H1 (cell line): ENCODE measurements at regions not wholly inside any gene's neighbourhood (a gene's known extent, or its start where the extent isn't known, plus 50 kb on each side); places are given as distances from the start of the nearest gene placed in this dataset.
A peak's percentile ranks its signal among the peaks of the same experiment; 100 is the strongest.

ENCODE experiments used
- CTCF ChIA-PET: fragments of 300-600 bp; sonication (Branson Sonifier 250); formaldehyde crosslinking; loops from one replicate; lab custom pipeline; 2021; ENCODE audit not compliant: partially characterized antibody; lab: Charles Lee
- POLR2A ChIA-PET: fragments of 300-600 bp; sonication (Branson Sonifier 250); formaldehyde crosslinking; loops from one replicate; lab custom pipeline; 2021; ENCODE audit warnings: inconsistent platforms; ENCODE audit not compliant: partially characterized antibody; lab: Charles Lee
- DNase-seq, 2 experiments: peaks; one replicate each; pipeline versions ENCODE4 v3.0.0 to v3.0.0-alpha.2; 2010 to 2022; ENCODE audit warnings: low spot score in 2 of 2, low read depth in 1 of 2, mixed read lengths in 1 of 2
- FAIRE-seq: peaks from 2 replicates; lab custom pipeline; 2011; peaks lifted over from hg19 to GRCh38; lab: Jason Lieb, UNC
- H2AFZ ChIP-seq: 2 replicates; pipeline ENCODE4 v1.8.1; 2012; ENCODE audit warnings: low read length, inconsistent platforms
- H2AK5ac ChIP-seq: 2 replicates; pipeline ENCODE4 v1.6.1; 2013; ENCODE audit warnings: low read depth, low read length
- H2BK120ac ChIP-seq: replicated peaks from 2 replicates; pipeline ENCODE3; 2013; ENCODE audit warnings: low read depth, low read length, inconsistent platforms
- H2BK12ac ChIP-seq: 2 replicates; pipeline ENCODE4 v1.6.1; 2013; ENCODE audit warnings: low read depth, low read length
- H2BK15ac ChIP-seq: 2 replicates; pipeline ENCODE4 v1.6.1; 2013; ENCODE audit warnings: low read length
- H2BK20ac ChIP-seq: 2 replicates; pipeline ENCODE4 v1.6.1; 2013; ENCODE audit warnings: low read length
- H2BK5ac ChIP-seq: 2 replicates; pipeline ENCODE4 v1.6.1; 2013; ENCODE audit warnings: low read depth, low read length
- H3K14ac ChIP-seq: 2 replicates; pipeline ENCODE4 v1.6.1; 2013; ENCODE audit warnings: inconsistent platforms; ENCODE audit not compliant: insufficient read length
- H3K18ac ChIP-seq: 2 replicates; pipeline ENCODE4 v1.6.1; 2013; ENCODE audit warnings: low read length; ENCODE audit errors: extremely low read depth
- H3K23ac ChIP-seq: 2 replicates; pipeline ENCODE4 v1.6.1; 2013; ENCODE audit warnings: inconsistent platforms; ENCODE audit not compliant: insufficient read length
- H3K23me2 ChIP-seq: 2 replicates; pipeline ENCODE4 v1.6.1; 2013; ENCODE audit warnings: low read depth, low read length
- H3K27ac ChIP-seq: 2 replicates; pipeline ENCODE4 v1.6.1; 2011; ENCODE audit warnings: low read depth, low read length, inconsistent platforms
- H3K27me3 ChIP-seq, 4 experiments: replicated peaks in 1 of 4; 1 replicate in 1 of 4; 2 replicates in 3 of 4; pipeline versions ENCODE4 v1.6.1 to v1.8.1; 2011 to 2013; ENCODE audit warnings: low read length in 3 of 4, mild to moderate bottlenecking in 3 of 4, inconsistent platforms in 2 of 4, mixed read lengths in 2 of 4, moderate library complexity in 1 of 4; ENCODE audit not compliant: control insufficient read depth in 3 of 4, insufficient read depth in 3 of 4; ENCODE audit errors: extremely low read depth in 1 of 4
- H3K36me3 ChIP-seq, 4 experiments: 2 replicates each; pipeline versions ENCODE4 v1.6.1 to v1.8.1; 2011 to 2013; ENCODE audit warnings: mild to moderate bottlenecking in 4 of 4, low read length in 3 of 4, moderate library complexity in 2 of 4, control low read depth in 1 of 4, inconsistent platforms in 1 of 4; ENCODE audit not compliant: insufficient read depth in 4 of 4, control insufficient read depth in 2 of 4
- H3K4ac ChIP-seq: replicated peaks from 2 replicates; pipeline ENCODE3; 2013; ENCODE audit warnings: low read length, low read depth, mixed read lengths, inconsistent platforms; ENCODE audit not compliant: insufficient read length
- H3K4me1 ChIP-seq, 4 experiments: replicated peaks in 1 of 4; 1 replicate in 1 of 4; 2 replicates in 3 of 4; pipeline versions ENCODE4 v1.6.1 to v1.8.1; 2011 to 2013; ENCODE audit warnings: low read length in 3 of 4, inconsistent platforms in 2 of 4, mixed read lengths in 1 of 4; ENCODE audit not compliant: insufficient read depth in 4 of 4, control insufficient read depth in 3 of 4
- H3K4me2 ChIP-seq, 2 experiments: 2 replicates each; pipeline versions ENCODE4 v1.6.1 to v1.8.1; 2011 to 2013; ENCODE audit warnings: low read depth in 2 of 2, low read length in 2 of 2, control low read depth in 1 of 2, inconsistent platforms in 1 of 2, mild to moderate bottlenecking in 1 of 2; ENCODE audit not compliant: insufficient read depth in 1 of 2
- H3K4me3 ChIP-seq, 4 experiments: fragments of 200-600, 300-600 bp in 1 of 4; sonication (generic), shearing (Covaris generic), sonication (Bioruptor Twin) in 1 of 4; 2 replicates each; pipeline versions ENCODE4 v1.5.1 to v1.8.1; 2011 to 2016; ENCODE audit warnings: low read length in 4 of 4, low read depth in 3 of 4, control low read depth in 2 of 4, inconsistent platforms in 2 of 4, mild to moderate bottlenecking in 2 of 4, mixed read lengths in 1 of 4, moderate library complexity in 1 of 4; ENCODE audit not compliant: insufficient read depth in 2 of 4; ENCODE audit errors: extremely low read depth in 1 of 4
- H3K56ac ChIP-seq: replicated peaks from 2 replicates; pipeline ENCODE3; 2013; ENCODE audit warnings: low read depth, mild to moderate bottlenecking, mixed read lengths, low read length, inconsistent platforms; ENCODE audit not compliant: insufficient read length
- H3K79me1 ChIP-seq: 2 replicates; pipeline ENCODE4 v1.6.1; 2013; ENCODE audit warnings: low read depth, low read length, control low read depth
- H3K79me2 ChIP-seq, 2 experiments: 2 replicates each; pipeline versions ENCODE4 v1.6.1 to v1.8.1; 2012 to 2013; ENCODE audit warnings: low read length in 2 of 2, mild to moderate bottlenecking in 2 of 2, inconsistent platforms in 1 of 2; ENCODE audit not compliant: insufficient read depth in 2 of 2, control insufficient read depth in 1 of 2
- H3K9ac ChIP-seq, 4 experiments: replicated peaks in 1 of 4; 1 replicate in 1 of 4; 2 replicates in 3 of 4; pipeline versions ENCODE4 v1.6.1 to v1.8.1; 2011 to 2013; ENCODE audit warnings: low read depth in 3 of 4, low read length in 3 of 4, control low read depth in 2 of 4, mild to moderate bottlenecking in 2 of 4, moderate library complexity in 2 of 4, inconsistent platforms in 1 of 4; ENCODE audit errors: extremely low read depth in 1 of 4
- H3K9me3 ChIP-seq, 2 experiments: 2 replicates each; pipeline versions ENCODE4 v1.6.1 to v1.8.1; 2012 to 2013; ENCODE audit warnings: mild to moderate bottlenecking in 2 of 2, moderate library complexity in 2 of 2, control low read depth in 1 of 2, inconsistent platforms in 1 of 2, low read depth in 1 of 2, low read length in 1 of 2, mixed read lengths in 1 of 2; ENCODE audit not compliant: insufficient read depth in 2 of 2
- H4K20me1 ChIP-seq, 2 experiments: replicated peaks in 1 of 2; 2 replicates each; pipeline versions ENCODE3 to v1.8.1; 2011 to 2013; ENCODE audit warnings: inconsistent platforms in 2 of 2, low read length in 2 of 2, mild to moderate bottlenecking in 1 of 2; ENCODE audit not compliant: insufficient read depth in 2 of 2, control insufficient read depth in 1 of 2
- H4K5ac ChIP-seq: 2 replicates; pipeline ENCODE4 v1.6.1; 2013; ENCODE audit warnings: low read length, low read depth, mixed read lengths, inconsistent platforms; ENCODE audit not compliant: insufficient read length
- H4K8ac ChIP-seq: 2 replicates; pipeline ENCODE4 v1.8.0; 2013; ENCODE audit warnings: mild to moderate bottlenecking, moderate library complexity, low read length, inconsistent platforms; ENCODE audit not compliant: insufficient read depth; ENCODE audit errors: extremely low read depth
- H4K91ac ChIP-seq: replicated peaks from 2 replicates; pipeline ENCODE3; 2013; ENCODE audit warnings: low read length, mixed read lengths, inconsistent platforms; ENCODE audit not compliant: insufficient read length
- ASH2L ChIP-seq: fragments of 200-600, 300-600 bp; sonication (generic); IDR thresholded peaks from one replicate; pipeline ENCODE4 v1.7.1; 2017; ENCODE audit warnings: low read length
- BRCA1 ChIP-seq: IDR thresholded peaks from 2 replicates; pipeline ENCODE4 v1.6.1; 2012; ENCODE audit warnings: low read depth, low read length, improper control_type of control experiment
- CTCF ChIP-seq, 3 experiments: IDR thresholded peaks; 1 replicate in 2 of 3; 2 replicates in 1 of 3; pipeline versions ENCODE4 v1.5.1 to v1.6.1; 2011; ENCODE audit warnings: low read length in 3 of 3, mild to moderate bottlenecking in 3 of 3, inconsistent platforms in 2 of 3, low read depth in 1 of 3, moderate library complexity in 1 of 3; ENCODE audit not compliant: insufficient read depth in 1 of 3; ENCODE audit errors: control extremely low read depth in 1 of 3
- E2F6 ChIP-seq: IDR thresholded peaks from 2 replicates; pipeline ENCODE4 v1.6.1; 2012; ENCODE audit warnings: inconsistent platforms
- KDM1A ChIP-seq: fragments of 200-600, 300-600 bp; sonication (generic); IDR thresholded peaks from 2 replicates; pipeline ENCODE4 v1.7.1; 2016; ENCODE audit warnings: mild to moderate bottlenecking, low read length, borderline replicate concordance
- KDM4A ChIP-seq: IDR thresholded peaks from one replicate; pipeline ENCODE4 v1.7.1; 2012; ENCODE audit warnings: low read depth, mild to moderate bottlenecking, moderate library complexity, low read length, inconsistent platforms; ENCODE audit not compliant: severe bottlenecking
- RAD21 ChIP-seq, 2 experiments: IDR thresholded peaks in 1 of 2; conservative IDR thresholded peaks in 1 of 2; 2 replicates each; pipeline ENCODE4 v1.6.1; 2011; ENCODE audit warnings: low read depth in 2 of 2, low read length in 2 of 2, improper control_type of control experiment in 1 of 2, inconsistent platforms in 1 of 2, mild to moderate bottlenecking in 1 of 2, moderate library complexity in 1 of 2
- RFX5 ChIP-seq: IDR thresholded peaks from 2 replicates; pipeline ENCODE4 v1.6.1; 2011; ENCODE audit warnings: low read depth, low read length, improper control_type of control experiment, borderline replicate concordance
- TAF7 ChIP-seq: optimal IDR thresholded peaks from 2 replicates; pipeline ENCODE3; 2011; ENCODE audit warnings: low read depth, mild to moderate bottlenecking, inconsistent platforms, low read length, moderate library complexity, borderline replicate concordance
- WGBS, 2 experiments: shearing (Covaris generic) in 1 of 2; methylation state at CpG; one replicate each; pipeline versions ENCODE4 v1.1.6 to v1.1.7; 2013 to 2015; ENCODE audit warnings: low lambda C conversion rate in 2 of 2, mixed read lengths in 2 of 2, inconsistent platforms in 1 of 2, low coverage in 1 of 2, missing lambda C conversion rate in 1 of 2; ENCODE audit not compliant: insufficient replicate concordance in 2 of 2, insufficient coverage in 1 of 2, insufficient read length in 1 of 2; ENCODE audit errors: extremely low coverage in 1 of 2, missing lambda C conversion rate in 1 of 2; 5-methylcytosine and 5-hydroxymethylcytosine counted together

- Histone ChIP-seq H2AK5ac (no peak overlapping the region; the same call in 1 of the 2 replicates), H3K27ac (no peak overlapping the region), H3K18ac (peak overlapping the region; percentile 11; the same call in 1 of the 2 replicates), H2BK12ac (peak overlapping the region; percentile 53; the same call in 1 of the 2 replicates), H3K79me1 (no peaks in the 10 kb centered on the region; the same call in 1 of the 2 replicates), H2BK120ac (no peak overlapping the region), H3K56ac (no peak overlapping the region), H2AFZ (no peak overlapping the region), H3K9me3 (no peaks in the 10 kb centered on the region), H3K9ac (no peak overlapping the region), H2BK5ac (no peak overlapping the region), H3K14ac (no peak overlapping the region), H3K4me3 (no peak overlapping the region), H2BK20ac (peak overlapping the region; percentile 24; the same call in 1 of the 2 replicates), H3K4ac (no peak overlapping the region), H3K27me3 (no peaks in the 10 kb centered on the region), H3K4me2 (no peak overlapping the region), H4K8ac (no peak overlapping the region), H4K20me1 (no peaks in the 10 kb centered on the region), H4K91ac (peak overlapping the region; percentile 66), H2BK15ac (no peak overlapping the region), H3K23me2 (no peaks in the 10 kb centered on the region), H3K4me1 (peaks cover 0 to 6% (median 3%) of the 10 kb centered on the region in 4 experiments; a peak in 3 of 7 replicates), H4K5ac (no peak overlapping the region), H3K23ac (no peak overlapping the region), H3K36me3 (no peaks in the 10 kb centered on the region), H3K79me2 (no peaks in the 10 kb centered on the region)
- no peak for DNase-seq
- 91% methylated on average over 6 of the region's 6 CpGs; no CpG with 5 or more reads in 1 of the 2 experiments for WGBS, 2 experiments
- POLR2A ChIA-PET: no interaction called here
- TF ChIP-seq ASH2L: no peak
- no peak for TF ChIP-seq CTCF (IDR thresholded peaks at IDR 0.05; ENCODE audit: control extremely low read depth in 1 of 3, insufficient read depth in 1 of 3, low read depth in 1 of 3, low read length in 3 of 3)
- TF ChIP-seq RFX5: no peak
- TF ChIP-seq KDM4A: no peak
- TF ChIP-seq KDM1A: no peak
- no peak for TF ChIP-seq TAF7
- TF ChIP-seq E2F6: no peak
- no peak for TF ChIP-seq BRCA1
- TF ChIP-seq RAD21 (IDR thresholded peaks at IDR 0.05 in 1 of 2, conservative IDR thresholded peaks at IDR 0.05 in 1 of 2; ENCODE audit: low read depth in 2 of 2, low read length in 2 of 2): no peak
- CTCF ChIA-PET: interaction anchor here (0.9 to 1.4 kb wide), 2 partner anchors 19 to 143 kb away, joined by 3 read pairs; no protein-coding TSS in a partner anchor
- no peak for FAIRE-seq
Observed at GRCh38 chr20:48314925-48315592, 512.7 kb downstream of the PREX1 start.
